ENCODE measurements at regions not wholly inside any gene's neighbourhood (a gene's known extent, or its start where the extent isn't known, plus 50 kb on each side); places are given as distances from the start of the nearest gene placed in this dataset.
"Not testable (repeated sequence)": the region's sequence is repeated elsewhere in the genome, so short reads cannot be mapped to it uniquely, and the experiment has no call there.

GRCh38 chr1:65640046-65640445 is 152.6 kb upstream of the PDE4B start:
- Histone ChIP-seq H4K20me1 (ENCODE audit: insufficient read depth, low read length) (no peaks in the 10 kb centered on the region), H3K4me3 (ENCODE audit: low read depth in 1 of 2, low read length in 2 of 2) (no peak overlapping the region), H3K4me1 (ENCODE audit: insufficient read depth, low read length) (no peaks in the 10 kb centered on the region), H3K36me3 (ENCODE audit: insufficient read depth, low read length) (no peaks in the 10 kb centered on the region), H3K9ac (ENCODE audit: low read depth, low read length) (no peak overlapping the region), H3K9me3 (ENCODE audit: insufficient read depth, low read length, severe bottlenecking) (no peaks in the 10 kb centered on the region), H3K4me2 (ENCODE audit: insufficient read depth, low read length) (no peak overlapping the region), H3K79me2 (ENCODE audit: insufficient read depth, low read length) (no peaks in the 10 kb centered on the region), H3K27me3 (ENCODE audit: insufficient read depth, low read length, poor library complexity) (no peaks in the 10 kb centered on the region), H2AFZ (ENCODE audit: low read depth, low read length) (no peak overlapping the region), H3K27ac (ENCODE audit: low read length) (no peak overlapping the region)
- no peak for DNase-seq
- no peak for TF ChIP-seq CTCF (IDR thresholded peaks at IDR 0.05; ENCODE audit: borderline replicate concordance, extremely low read depth, low read length, poor library complexity, severe bottlenecking)
- no peak for TF ChIP-seq EZH2 (IDR thresholded peaks at IDR 0.05; ENCODE audit: borderline replicate concordance, low read depth, low read length, severe bottlenecking)
- ATAC-seq (ENCODE audit: insufficient read depth, low read depth) = no peak

- not testable (repeated sequence) for H4K20me1 ChIP-seq (ENCODE audit: insufficient read depth, low read length); H3K27ac ChIP-seq (ENCODE audit: low read length); H3K4me3 ChIP-seq (ENCODE audit: low read depth in 1 of 2, low read length in 2 of 2); H3K79me2 ChIP-seq (ENCODE audit: insufficient read depth, low read length); H3K4me2 ChIP-seq (ENCODE audit: insufficient read depth, low read length); H3K9me3 ChIP-seq (ENCODE audit: insufficient read depth, low read length, severe bottlenecking); H3K27me3 ChIP-seq (ENCODE audit: insufficient read depth, low read length, poor library complexity); H3K36me3 ChIP-seq (ENCODE audit: insufficient read depth, low read length); DNase-seq; H2AFZ ChIP-seq (ENCODE audit: low read depth, low read length); H3K9ac ChIP-seq (ENCODE audit: low read depth, low read length); ATAC-seq (ENCODE audit: insufficient read depth, low read depth); H3K4me1 ChIP-seq (ENCODE audit: insufficient read depth, low read length)
Observed at GRCh38 chr1:65649185-65649584, 143.5 kb upstream of the PDE4B start.

GRCh38 chr1:65650682-65651081 is 142.0 kb upstream of the PDE4B start:
- no peak for ATAC-seq (ENCODE audit: insufficient read depth, low read depth)
- no peaks in the 10 kb centered on the region for H3K9me3 ChIP-seq (ENCODE audit: insufficient read depth, low read length, severe bottlenecking)
- H2AFZ ChIP-seq (ENCODE audit: low read depth, low read length) = no peak overlapping the region
- no peaks in the 10 kb centered on the region for H4K20me1 ChIP-seq (ENCODE audit: insufficient read depth, low read length)
- H3K4me1 ChIP-seq (ENCODE audit: insufficient read depth, low read length) = no peaks in the 10 kb centered on the region
- H3K36me3 ChIP-seq (ENCODE audit: insufficient read depth, low read length) = no peaks in the 10 kb centered on the region
- H3K4me2 ChIP-seq (ENCODE audit: insufficient read depth, low read length) = no peak overlapping the region
- H3K79me2 ChIP-seq (ENCODE audit: insufficient read depth, low read length) = no peaks in the 10 kb centered on the region
- no peaks in the 10 kb centered on the region for H3K27me3 ChIP-seq (ENCODE audit: insufficient read depth, low read length, poor library complexity)
- H3K9ac ChIP-seq (ENCODE audit: low read depth, low read length) = no peak overlapping the region
- H3K27ac ChIP-seq (ENCODE audit: low read length) = no peak overlapping the region
- no peak for DNase-seq
- TF ChIP-seq EZH2 (IDR thresholded peaks at IDR 0.05; ENCODE audit: borderline replicate concordance, low read depth, low read length, severe bottlenecking) (no peak), CTCF (IDR thresholded peaks at IDR 0.05; ENCODE audit: borderline replicate concordance, extremely low read depth, low read length, poor library complexity, severe bottlenecking) (no peak)
- no peak overlapping the region for H3K4me3 ChIP-seq (ENCODE audit: low read depth in 1 of 2, low read length in 2 of 2)

- H3K27ac ChIP-seq (ENCODE audit: low read length); H2AFZ ChIP-seq (ENCODE audit: low read depth, low read length); H3K9me3 ChIP-seq (ENCODE audit: insufficient read depth, low read length, severe bottlenecking); H3K4me1 ChIP-seq (ENCODE audit: insufficient read depth, low read length); H3K36me3 ChIP-seq (ENCODE audit: insufficient read depth, low read length); H3K9ac ChIP-seq (ENCODE audit: low read depth, low read length); ATAC-seq (ENCODE audit: insufficient read depth, low read depth); DNase-seq; H3K79me2 ChIP-seq (ENCODE audit: insufficient read depth, low read length); H3K27me3 ChIP-seq (ENCODE audit: insufficient read depth, low read length, poor library complexity); H4K20me1 ChIP-seq (ENCODE audit: insufficient read depth, low read length); H3K4me3 ChIP-seq (ENCODE audit: low read depth in 1 of 2, low read length in 2 of 2); H3K4me2 ChIP-seq (ENCODE audit: insufficient read depth, low read length): not testable (repeated sequence)
Observed at GRCh38 chr1:65654526-65654925, 138.2 kb upstream of the PDE4B start.

- H3K4me2 ChIP-seq (ENCODE audit: insufficient read depth, low read length); H3K27me3 ChIP-seq (ENCODE audit: insufficient read depth, low read length, poor library complexity); H3K4me1 ChIP-seq (ENCODE audit: insufficient read depth, low read length); H3K4me3 ChIP-seq (ENCODE audit: low read depth in 1 of 2, low read length in 2 of 2); H3K9ac ChIP-seq (ENCODE audit: low read depth, low read length); H2AFZ ChIP-seq (ENCODE audit: low read depth, low read length); H3K9me3 ChIP-seq (ENCODE audit: insufficient read depth, low read length, severe bottlenecking); H3K79me2 ChIP-seq (ENCODE audit: insufficient read depth, low read length); H4K20me1 ChIP-seq (ENCODE audit: insufficient read depth, low read length); H3K27ac ChIP-seq (ENCODE audit: low read length); ATAC-seq (ENCODE audit: insufficient read depth, low read depth); H3K36me3 ChIP-seq (ENCODE audit: insufficient read depth, low read length); DNase-seq: not testable (repeated sequence)
Observed at GRCh38 chr1:65657609-65658008, 135.1 kb upstream of the PDE4B start.

Data from DND-41 (cell line).